PC-3 (cell line): ENCODE measurements at regions not wholly inside any gene's neighbourhood (a gene's known extent, or its start where the extent isn't known, plus 50 kb on each side); places are given as distances from the start of the nearest gene placed in this dataset.

Experiments
- ATAC-seq: fragments of 200-7000 bp; cut with Tn5 transposase; 2 replicates; pipeline ENCODE4 v1.9.1; 2020; ENCODE audit warnings: mild to moderate bottlenecking, moderate library complexity
- BruUV-seq: library from RNA; stranded (reverse); fragments of 400-500 nt; replicated peaks from 2 replicates; lab custom pipeline; 2021; lab: Mats Ljungman, UMichigan
- CTCF ChIA-PET: fragments of 300-600 bp; sonication (Branson Sonifier 250); formaldehyde crosslinking; loops from one replicate; lab custom pipeline; 2022; ENCODE audit warnings: antibody characterized with exemption; lab: Charles Lee
- POLR2A ChIA-PET: fragments of 300-600 bp; sonication (Branson Sonifier 250); formaldehyde crosslinking; loops from one replicate; lab custom pipeline; 2022; ENCODE audit warnings: antibody characterized with exemption; ENCODE audit not compliant: unreplicated experiment; lab: Charles Lee
- DNase-seq: peaks from one replicate; pipeline ENCODE4 v3.0.0-alpha.2; 2015
- H2AFZ ChIP-seq: fragments of 300-600 bp; sonication (generic); 2 replicates; pipeline ENCODE4 v1.6.0; 2016; ENCODE audit warnings: antibody characterized with exemption, low read length
- H3F3A ChIP-seq: fragments of 300-600 bp; sonication (generic); one replicate; pipeline ENCODE4 v1.6.0; 2017; ENCODE audit warnings: antibody characterized with exemption, low read length, control low read depth, mild to moderate bottlenecking; ENCODE audit not compliant: unreplicated experiment
- H3K27ac ChIP-seq: fragments of 300-600 bp; sonication (generic); 2 replicates; pipeline ENCODE4 v1.5.1; 2016; ENCODE audit warnings: mild to moderate bottlenecking, low read length
- H3K27me3 ChIP-seq: fragments of 300-600 bp; sonication (generic); 2 replicates; pipeline ENCODE4 v1.6.1; 2016; ENCODE audit warnings: low read length, mixed read lengths
- H3K36me3 ChIP-seq: fragments of 300-600 bp; sonication (generic); 2 replicates; pipeline ENCODE4 v1.6.1; 2016; ENCODE audit warnings: low read depth, mixed run types, low read length, mixed read lengths
- H3K4me1 ChIP-seq: fragments of 300-600 bp; sonication (generic); 2 replicates; pipeline ENCODE4 v1.5.1; 2016; ENCODE audit warnings: low read length; ENCODE audit not compliant: insufficient read depth
- H3K4me2 ChIP-seq: fragments of 300-600 bp; sonication (generic); 2 replicates; pipeline ENCODE4 v1.6.0; 2016; ENCODE audit warnings: low read length
- H3K4me3 ChIP-seq: fragments of 300-600 bp; sonication (generic); 2 replicates; pipeline ENCODE4 v1.5.1; 2016; ENCODE audit warnings: mild to moderate bottlenecking, low read length, mixed read lengths
- H3K79me2 ChIP-seq: fragments of 300-600 bp; sonication (generic); 2 replicates; pipeline ENCODE4 v1.6.1; 2017; ENCODE audit warnings: low read length, mixed read lengths
- H3K9ac ChIP-seq: fragments of 300-600 bp; sonication (generic); 2 replicates; pipeline ENCODE4 v1.6.0; 2016; ENCODE audit warnings: mild to moderate bottlenecking, low read length
- H3K9me2 ChIP-seq: fragments of 300-600 bp; sonication (generic); replicated peaks from 2 replicates; pipeline ENCODE4 v1.6.1; 2016; ENCODE audit warnings: mixed run types, low read length, mixed read lengths
- H3K9me3 ChIP-seq: fragments of 300-600 bp; sonication (generic); 2 replicates; pipeline ENCODE4 v1.6.1; 2016; ENCODE audit warnings: low read length, mixed read lengths
- H4K20me1 ChIP-seq: fragments of 300-600 bp; sonication (generic); 2 replicates; pipeline ENCODE4 v1.6.1; 2016; ENCODE audit warnings: low read length, mixed read lengths
- CTCF ChIP-seq: fragments of 300-600 bp; sonication (generic); conservative IDR thresholded peaks from 2 replicates; pipeline ENCODE4 v1.5.1; 2017; ENCODE audit warnings: antibody characterized with exemption, low read depth, mild to moderate bottlenecking, low read length
- EZH2 ChIP-seq: fragments of 300-600 bp; sonication (generic); IDR thresholded peaks from one replicate; pipeline ENCODE4 v1.6.1; 2017; ENCODE audit warnings: antibody characterized with exemption, mild to moderate bottlenecking, low read length; ENCODE audit not compliant: unreplicated experiment
- EZH2phosphoT487 ChIP-seq: fragments of 300-600 bp; sonication (generic); IDR thresholded peaks from 2 replicates; pipeline ENCODE4 v1.6.1; 2018; ENCODE audit warnings: mild to moderate bottlenecking, antibody characterized with exemption, low read length, borderline replicate concordance
- intact Hi-C: fragments of 100-400 bp; cut with micrococcal nuclease; formaldehyde crosslinking; loops from 2 replicates; pipeline ENCODE4 v1.9.0; 2023

- TF ChIP-seq EZH2phosphoT487 (no peak), CTCF (no peak)
- ATAC-seq (no peak), DNase-seq (no peak)
- no peak overlapping the region for H3K4me3 ChIP-seq
- no peaks in the 10 kb centered on the region for H3K36me3 ChIP-seq
- H3K4me2 ChIP-seq = no peak overlapping the region
- no peaks in the 10 kb centered on the region for H3F3A ChIP-seq
- H3K27me3 ChIP-seq = peaks cover 83% of the 10 kb centered on the region
- no peaks in the 10 kb centered on the region for H4K20me1 ChIP-seq
- ChIA-PET CTCF (no interaction called here), POLR2A (no interaction called here)
- no peak overlapping the region for H3K27ac ChIP-seq
- no TSS peak for BruUV-seq
- no peaks in the 10 kb centered on the region for H3K4me1 ChIP-seq
- no peaks in the 10 kb centered on the region for H3K9me3 ChIP-seq
- H3K9ac ChIP-seq = no peak overlapping the region
- intact Hi-C loops = no loop called here
- no peaks in the 10 kb centered on the region for H3K9me2 ChIP-seq
- no peak overlapping the region for H2AFZ ChIP-seq
- no peaks in the 10 kb centered on the region for H3K79me2 ChIP-seq
These were observed 79.3 kb upstream of the C1orf87 start for GRCh38 chr1:60152891-60153290.

- POLR2A ChIA-PET = no interaction called here
- Histone ChIP-seq H3K36me3 (no peaks in the 10 kb centered on the region), H3K4me1 (no peaks in the 10 kb centered on the region), H2AFZ (no peak overlapping the region), H3K27me3 (peaks cover 90% of the 10 kb centered on the region), H3K4me3 (no peak overlapping the region), H3F3A (no peaks in the 10 kb centered on the region), H3K4me2 (no peak overlapping the region), H3K9ac (no peak overlapping the region), H3K9me3 (no peaks in the 10 kb centered on the region), H3K9me2 (no peaks in the 10 kb centered on the region), H4K20me1 (no peaks in the 10 kb centered on the region), H3K79me2 (no peaks in the 10 kb centered on the region), H3K27ac (no peak overlapping the region)
- ATAC-seq = no peak
- DNase-seq = no peak
- CTCF ChIA-PET = no interaction called here
- BruUV-seq = no TSS peak
- TF ChIP-seq CTCF = no peak
- TF ChIP-seq EZH2 = no peak
- TF ChIP-seq EZH2phosphoT487 = no peak
- intact Hi-C loops = no loop called here
These were observed 77.7 kb upstream of the C1orf87 start for GRCh38 chr1:60151311-60151710.

- no peak overlapping the region for H3K9ac ChIP-seq
- no peaks in the 10 kb centered on the region for H3K79me2 ChIP-seq
- H3K27ac ChIP-seq = no peak overlapping the region
- no peak overlapping the region for H2AFZ ChIP-seq
- H3K9me2 ChIP-seq = no peaks in the 10 kb centered on the region
- no peaks in the 10 kb centered on the region for H3K4me1 ChIP-seq
- H3K36me3 ChIP-seq = no peaks in the 10 kb centered on the region
- H3F3A ChIP-seq = no peaks in the 10 kb centered on the region
- H4K20me1 ChIP-seq = no peaks in the 10 kb centered on the region
- intact Hi-C loops = no loop called here
- ATAC-seq = no peak
- no peak overlapping the region for H3K4me2 ChIP-seq
- no peaks in the 10 kb centered on the region for H3K9me3 ChIP-seq
- H3K27me3 ChIP-seq = peaks cover 70% of the 10 kb centered on the region
- no peak overlapping the region for H3K4me3 ChIP-seq
- BruUV-seq = no TSS peak
- TF ChIP-seq EZH2 (no peak), EZH2phosphoT487 (no peak), CTCF (no peak)
- POLR2A ChIA-PET = no interaction called here
- CTCF ChIA-PET = no interaction called here
- DNase-seq = no peak
These were observed 75.7 kb upstream of the C1orf87 start for GRCh38 chr1:60149251-60149650.
